ENCODE measurements at regions not wholly inside any gene's neighbourhood (a gene's known extent, or its start where the extent isn't known, plus 50 kb on each side); places are given as distances from the start of the nearest gene placed in this dataset.
A peak's percentile ranks its signal among the peaks of the same experiment; 100 is the strongest.

- Histone ChIP-seq H3F3A (ENCODE audit: insufficient read depth, low read length) (no peaks in the 10 kb centered on the region), H3K4me1 (ENCODE audit: low read length) (no peaks in the 10 kb centered on the region), H3K79me2 (ENCODE audit: low read length) (no peaks in the 10 kb centered on the region), H3K4me2 (ENCODE audit: low read depth, low read length) (no peak overlapping the region), H3K4me3 (ENCODE audit: low read length) (no peak overlapping the region), H3K9ac (ENCODE audit: low read length) (no peak overlapping the region), H3K9me2 (replicated peaks; ENCODE audit: insufficient read depth, low read length) (no peaks in the 10 kb centered on the region), H3K27ac (ENCODE audit: low read length) (no peak overlapping the region), H3K9me3 (replicated peaks; ENCODE audit: insufficient read depth, low read length) (no peaks in the 10 kb centered on the region), H4K20me1 (ENCODE audit: insufficient read depth, low read length) (no peaks in the 10 kb centered on the region), H3K27me3 (replicated peaks; ENCODE audit: insufficient read depth, low read length) (no peaks in the 10 kb centered on the region), H3K36me3 (replicated peaks; ENCODE audit: insufficient read depth, low read length) (no peaks in the 10 kb centered on the region), H2AFZ (ENCODE audit: low read length) (no peak overlapping the region)
- TF ChIP-seq CTCF (IDR thresholded peaks at IDR 0.05; ENCODE audit: low read length) = no peak
- no peak for TF ChIP-seq EZH2 (optimal IDR thresholded peaks at IDR 0.05; ENCODE audit: low read depth, low read length)
- no peak for TF ChIP-seq EZH2phosphoT487 (IDR thresholded peaks at IDR 0.05; ENCODE audit: low read length)
- DNase-seq = no peak
These were observed 94.1 kb upstream of the MC4R start for GRCh38 chr18:60466677-60467076.

GRCh38 chr18:60469387-60470100 is 97.0 kb upstream of the MC4R start:
- H3K27ac ChIP-seq (ENCODE audit: low read length) = no peak overlapping the region
- no peaks in the 10 kb centered on the region for H3K79me2 ChIP-seq (ENCODE audit: low read length)
- H3K4me1 ChIP-seq (ENCODE audit: low read length) = no peaks in the 10 kb centered on the region
- TF ChIP-seq EZH2phosphoT487 (IDR thresholded peaks at IDR 0.05; ENCODE audit: low read length) (no peak), CTCF (IDR thresholded peaks at IDR 0.05; ENCODE audit: low read length) (no peak), EZH2 (optimal IDR thresholded peaks at IDR 0.05; ENCODE audit: low read depth, low read length) (no peak)
- H3F3A ChIP-seq (ENCODE audit: insufficient read depth, low read length) = no peaks in the 10 kb centered on the region
- no peak overlapping the region; the same call in 1 of the 2 replicates for H3K9ac ChIP-seq (ENCODE audit: low read length)
- H4K20me1 ChIP-seq (ENCODE audit: insufficient read depth, low read length) = no peaks in the 10 kb centered on the region
- no peaks in the 10 kb centered on the region for H3K36me3 ChIP-seq (replicated peaks; ENCODE audit: insufficient read depth, low read length)
- peak; percentile 38 for DNase-seq
- H3K27me3 ChIP-seq (replicated peaks; ENCODE audit: insufficient read depth, low read length) = no peaks in the 10 kb centered on the region
- no peaks in the 10 kb centered on the region for H3K9me2 ChIP-seq (replicated peaks; ENCODE audit: insufficient read depth, low read length)
- H3K4me3 ChIP-seq (ENCODE audit: low read length) = peak overlapping the region; percentile 12; the same call in 1 of the 2 replicates
- peak overlapping the region; percentile 41; the same call in 1 of the 2 replicates for H2AFZ ChIP-seq (ENCODE audit: low read length)
- H3K4me2 ChIP-seq (ENCODE audit: low read depth, low read length) = peak overlapping the region; percentile 39
- H3K9me3 ChIP-seq (replicated peaks; ENCODE audit: insufficient read depth, low read length) = no peaks in the 10 kb centered on the region

- Histone ChIP-seq H3K9me2 (replicated peaks; ENCODE audit: insufficient read depth, low read length) (no peaks in the 10 kb centered on the region), H3K9ac (ENCODE audit: low read length) (no peak overlapping the region), H3K4me1 (ENCODE audit: low read length) (no peaks in the 10 kb centered on the region), H4K20me1 (ENCODE audit: insufficient read depth, low read length) (no peaks in the 10 kb centered on the region), H3K4me2 (ENCODE audit: low read depth, low read length) (no peak overlapping the region), H3K36me3 (replicated peaks; ENCODE audit: insufficient read depth, low read length) (no peaks in the 10 kb centered on the region), H3K4me3 (ENCODE audit: low read length) (no peak overlapping the region), H3K9me3 (replicated peaks; ENCODE audit: insufficient read depth, low read length) (no peaks in the 10 kb centered on the region), H3F3A (ENCODE audit: insufficient read depth, low read length) (no peaks in the 10 kb centered on the region), H3K27me3 (replicated peaks; ENCODE audit: insufficient read depth, low read length) (no peaks in the 10 kb centered on the region), H2AFZ (ENCODE audit: low read length) (no peak overlapping the region), H3K27ac (ENCODE audit: low read length) (no peak overlapping the region), H3K79me2 (ENCODE audit: low read length) (no peaks in the 10 kb centered on the region)
- TF ChIP-seq EZH2 (optimal IDR thresholded peaks at IDR 0.05; ENCODE audit: low read depth, low read length) (no peak), EZH2phosphoT487 (IDR thresholded peaks at IDR 0.05; ENCODE audit: low read length) (no peak), CTCF (IDR thresholded peaks at IDR 0.05; ENCODE audit: low read length) (no peak)
- DNase-seq = no peak
These were observed 99.1 kb upstream of the MC4R start for GRCh38 chr18:60471652-60472051.
